ENCODE measurements at regions not wholly inside any gene's neighbourhood (a gene's known extent, or its start where the extent isn't known, plus 50 kb on each side); places are given as distances from the start of the nearest gene placed in this dataset.
"Not testable (repeated sequence)": the region's sequence is repeated elsewhere in the genome, so short reads cannot be mapped to it uniquely, and the experiment has no call there.

DNA sequence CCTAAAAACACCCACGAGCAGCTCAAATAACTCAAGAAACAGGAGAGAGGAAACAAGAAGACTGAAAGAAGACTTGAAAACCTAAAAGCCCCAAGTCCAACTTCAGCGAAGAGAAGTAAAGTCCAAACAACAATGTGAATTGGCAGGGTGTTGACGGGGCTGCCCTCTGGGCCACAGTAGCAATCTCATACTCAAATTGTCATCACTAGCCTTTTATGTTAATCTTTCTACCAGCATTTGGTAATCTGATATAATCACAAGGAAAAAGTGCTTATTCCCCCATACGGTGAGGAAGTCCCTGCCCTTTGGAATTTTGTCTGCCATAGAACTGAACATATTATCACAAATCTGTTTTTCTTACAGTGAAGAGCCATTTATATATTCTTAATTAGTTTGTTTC lies 51.5 kb upstream of the IFNE start:
- TF ChIP-seq, protein P1, sequence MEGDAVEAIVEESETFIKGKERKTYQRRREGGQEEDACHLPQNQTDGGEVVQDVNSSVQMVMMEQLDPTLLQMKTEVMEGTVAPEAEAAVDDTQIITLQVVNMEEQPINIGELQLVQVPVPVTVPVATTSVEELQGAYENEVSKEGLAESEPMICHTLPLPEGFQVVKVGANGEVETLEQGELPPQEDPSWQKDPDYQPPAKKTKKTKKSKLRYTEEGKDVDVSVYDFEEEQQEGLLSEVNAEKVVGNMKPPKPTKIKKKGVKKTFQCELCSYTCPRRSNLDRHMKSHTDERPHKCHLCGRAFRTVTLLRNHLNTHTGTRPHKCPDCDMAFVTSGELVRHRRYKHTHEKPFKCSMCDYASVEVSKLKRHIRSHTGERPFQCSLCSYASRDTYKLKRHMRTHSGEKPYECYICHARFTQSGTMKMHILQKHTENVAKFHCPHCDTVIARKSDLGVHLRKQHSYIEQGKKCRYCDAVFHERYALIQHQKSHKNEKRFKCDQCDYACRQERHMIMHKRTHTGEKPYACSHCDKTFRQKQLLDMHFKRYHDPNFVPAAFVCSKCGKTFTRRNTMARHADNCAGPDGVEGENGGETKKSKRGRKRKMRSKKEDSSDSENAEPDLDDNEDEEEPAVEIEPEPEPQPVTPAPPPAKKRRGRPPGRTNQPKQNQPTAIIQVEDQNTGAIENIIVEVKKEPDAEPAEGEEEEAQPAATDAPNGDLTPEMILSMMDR (IDR thresholded peaks at IDR 0.05; ENCODE audit: borderline replicate concordance, insufficient read depth, low read depth, low read length): no peak
- H3K4me3 ChIP-seq (ENCODE audit: low read depth, low read length): no peak overlapping the region

DNA sequence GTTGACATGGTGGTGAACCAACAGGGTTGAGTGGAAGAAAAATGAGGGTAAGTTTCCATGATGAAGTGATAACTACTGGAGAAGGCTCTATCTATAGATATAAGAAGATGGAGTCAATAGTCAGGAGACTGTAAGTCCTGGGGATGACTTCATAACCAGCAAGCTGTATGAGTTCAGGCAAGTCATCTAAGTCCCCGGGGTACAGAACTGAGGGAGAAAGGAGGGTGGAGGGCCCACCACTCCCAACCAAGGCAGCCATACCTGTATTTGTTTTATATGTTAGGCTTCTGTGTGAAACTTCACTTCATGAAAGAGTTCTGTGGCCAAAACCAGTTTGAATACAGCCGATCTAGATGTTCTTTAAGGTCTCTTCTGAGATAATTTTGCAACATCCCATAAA lies 53.3 kb upstream of the IFNE start:
- TF ChIP-seq, protein P1 (IDR thresholded peaks at IDR 0.05; ENCODE audit: borderline replicate concordance, insufficient read depth, low read depth, low read length): no peak
- H3K4me3 ChIP-seq (ENCODE audit: low read depth, low read length): no peak overlapping the region

- TF ChIP-seq, protein P1 (IDR thresholded peaks at IDR 0.05; ENCODE audit: borderline replicate concordance, insufficient read depth, low read depth, low read length): no peak
- H3K4me3 ChIP-seq (ENCODE audit: low read depth, low read length): no peak overlapping the region
These were observed 60.7 kb upstream of the IFNE start for GRCh38 chr9:21542787-21543186.

- no peak overlapping the region for H3K4me3 ChIP-seq (ENCODE audit: low read depth, low read length)
- TF ChIP-seq, protein P1 (IDR thresholded peaks at IDR 0.05; ENCODE audit: borderline replicate concordance, insufficient read depth, low read depth, low read length): no peak
These were observed 61.1 kb upstream of the IFNE start for GRCh38 chr9:21543187-21543586.

DNA sequence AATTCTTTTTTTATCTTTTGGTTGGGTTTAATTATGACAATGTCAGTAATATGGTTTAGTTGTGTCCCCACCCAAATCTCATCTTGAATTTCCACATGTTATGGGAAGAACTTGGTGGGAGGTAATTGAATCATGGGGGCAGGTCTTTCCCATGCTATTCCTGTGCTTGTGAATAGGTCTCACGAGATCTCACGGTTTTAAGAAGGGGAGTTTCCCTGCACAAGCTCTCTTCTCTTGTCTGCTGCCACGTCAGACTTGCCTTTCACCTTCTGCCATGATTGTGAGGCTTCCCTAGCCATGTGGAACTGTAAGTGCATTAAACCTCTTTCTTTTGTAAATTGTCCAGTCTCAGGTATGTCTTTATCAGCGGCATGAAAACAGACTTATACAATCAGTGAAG lies 61.7 kb upstream of the IFNE start:
- H3K4me3 ChIP-seq (ENCODE audit: low read depth, low read length): not testable (repeated sequence)

DNA sequence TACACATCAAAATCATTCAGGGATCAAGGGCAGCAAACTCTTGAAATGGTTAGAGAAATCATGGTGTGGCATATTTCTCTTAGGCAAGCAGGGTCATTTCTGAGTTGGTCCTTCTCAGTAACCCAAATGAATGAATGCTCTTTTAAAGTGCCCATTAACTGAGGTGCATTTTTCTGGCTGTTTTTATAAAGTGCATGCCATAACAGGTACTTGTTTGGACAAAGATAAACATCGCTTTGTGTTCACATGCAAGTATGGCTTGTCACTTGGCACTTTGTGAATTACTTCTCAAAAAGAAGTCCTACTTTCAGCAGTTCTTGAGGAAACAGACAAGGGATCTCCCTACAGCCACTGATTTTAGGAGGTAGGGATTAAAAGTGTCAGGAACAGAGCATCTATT lies 64.8 kb upstream of the IFNE start:
- TF ChIP-seq, protein P1 (IDR thresholded peaks at IDR 0.05; ENCODE audit: borderline replicate concordance, insufficient read depth, low read depth, low read length): no peak
- H3K4me3 ChIP-seq (ENCODE audit: low read depth, low read length): no peak overlapping the region

- no peak overlapping the region for H3K4me3 ChIP-seq (ENCODE audit: low read depth, low read length)
- TF ChIP-seq, protein P1 (IDR thresholded peaks at IDR 0.05; ENCODE audit: borderline replicate concordance, insufficient read depth, low read depth, low read length): no peak
These were observed 67.2 kb upstream of the IFNE start for GRCh38 chr9:21549251-21549765.

- TF ChIP-seq, protein P1 (IDR thresholded peaks at IDR 0.05; ENCODE audit: borderline replicate concordance, insufficient read depth, low read depth, low read length): no peak
- H3K4me3 ChIP-seq (ENCODE audit: low read depth, low read length): no peak overlapping the region
These were observed 67.8 kb upstream of the IFNE start for GRCh38 chr9:21549890-21550289.
